Rectal smooth muscle tissue (tissue), 1 donor: ENCODE measurements at regions not wholly inside any gene's neighbourhood (a gene's known extent, or its start where the extent isn't known, plus 50 kb on each side); places are given as distances from the start of the nearest gene placed in this dataset.

ENCODE experiments used
- H3K27ac ChIP-seq: one replicate; pipeline ENCODE4 v1.7.0; 2013; ENCODE audit warnings: low read depth, low read length, inconsistent platforms
- H3K27me3 ChIP-seq: one replicate; pipeline ENCODE4 v1.7.0; 2013; ENCODE audit warnings: low read length; ENCODE audit not compliant: control insufficient read depth, insufficient read depth
- H3K36me3 ChIP-seq: one replicate; pipeline ENCODE4 v1.7.0; 2013; ENCODE audit warnings: low read length; ENCODE audit not compliant: control insufficient read depth, insufficient read depth
- H3K4me1 ChIP-seq: one replicate; pipeline ENCODE4 v1.7.0; 2013; ENCODE audit warnings: low read length; ENCODE audit not compliant: control insufficient read depth, insufficient read depth
- H3K4me3 ChIP-seq: one replicate; pipeline ENCODE4 v1.7.0; 2013; ENCODE audit warnings: low read length
- H3K9ac ChIP-seq: one replicate; pipeline ENCODE4 v1.7.0; 2013; ENCODE audit warnings: low read length

DNA sequence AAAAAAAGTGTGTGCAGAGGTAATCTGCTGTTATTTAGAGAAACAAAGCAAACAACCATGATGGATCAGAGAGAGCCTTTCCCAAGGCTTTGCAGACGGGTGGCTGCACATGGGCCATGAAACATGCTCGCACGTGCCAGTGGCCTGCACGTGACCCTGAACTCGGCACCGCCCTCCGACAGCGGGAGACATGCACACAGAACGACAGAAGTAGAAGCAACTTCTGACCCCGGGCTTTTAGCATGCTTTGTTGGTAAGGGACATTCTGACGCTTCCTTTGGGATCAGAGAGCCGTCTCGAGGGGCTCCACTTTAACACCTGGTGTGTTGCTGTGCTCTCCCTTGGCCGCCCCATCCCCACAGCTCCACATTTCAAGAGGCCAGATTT lies 112.5 kb downstream of the KCNF1 start:
- no peaks in the 10 kb centered on the region for H3K4me1 ChIP-seq
- no peak overlapping the region for H3K4me3 ChIP-seq
- H3K27ac ChIP-seq, result no peak overlapping the region

DNA sequence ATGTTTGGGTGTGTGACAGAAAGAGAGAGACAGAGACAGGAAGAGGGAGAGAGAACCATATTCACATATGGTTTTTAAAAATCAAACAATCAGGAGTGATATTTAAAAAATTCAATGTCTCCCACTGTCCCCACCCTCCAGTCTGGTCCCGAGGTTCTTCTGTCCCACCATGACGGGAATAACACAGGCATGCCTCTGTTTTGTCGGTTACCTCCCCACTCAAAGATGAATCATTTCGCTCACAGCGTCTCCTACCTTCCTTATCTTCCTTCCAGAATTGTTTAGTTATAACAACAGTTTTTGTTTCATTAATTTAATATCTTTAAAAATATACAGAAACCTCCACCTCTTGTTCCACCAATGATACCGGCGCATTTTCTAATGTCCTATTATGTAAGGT lies 113.0 kb downstream of the KCNF1 start:
- Histone ChIP-seq H3K27ac (no peak overlapping the region), H3K4me1 (no peaks in the 10 kb centered on the region), H3K27me3 (peaks cover 1% of the 10 kb centered on the region), H3K9ac (no peak overlapping the region), H3K36me3 (no peaks in the 10 kb centered on the region), H3K4me3 (no peak overlapping the region)

More for the DNA sequence above, 112.5 kb downstream of the KCNF1 start:
- H3K27me3 ChIP-seq, result peaks cover 3% of the 10 kb centered on the region
- no peaks in the 10 kb centered on the region for H3K36me3 ChIP-seq
- no peak overlapping the region for H3K9ac ChIP-seq

DNA sequence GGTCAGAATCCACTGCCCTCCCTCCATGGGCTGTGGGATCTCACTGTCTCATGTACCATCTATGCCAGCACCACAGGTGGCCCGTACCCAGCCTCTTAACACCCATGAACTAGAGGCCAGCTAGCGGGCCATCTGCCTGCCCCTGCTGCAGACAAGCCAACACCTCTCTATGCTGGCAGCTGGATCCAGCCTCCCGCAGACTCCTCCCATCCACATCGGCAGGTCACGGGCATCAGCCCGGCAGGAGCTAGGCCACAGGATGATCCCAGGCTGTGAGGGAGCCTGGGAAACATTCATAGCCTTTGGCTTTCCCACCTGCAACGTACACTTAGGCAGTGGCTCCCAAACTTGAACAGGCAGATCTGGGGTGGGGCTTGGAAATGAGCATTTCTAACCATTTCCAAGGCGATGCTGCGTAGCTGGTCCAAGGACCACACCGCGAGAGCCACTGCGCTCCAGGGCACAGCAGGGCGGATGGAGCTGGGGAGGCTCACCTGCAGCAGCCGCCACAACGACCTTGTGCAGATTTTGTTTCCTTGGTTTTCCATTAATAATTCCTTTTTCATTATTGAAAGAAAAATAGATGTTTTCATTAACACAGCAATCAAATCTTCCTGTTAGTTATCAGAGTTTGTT lies 114.7 kb downstream of the KCNF1 start:
- H3K4me3 ChIP-seq, result no peak overlapping the region
- no peak overlapping the region for H3K27ac ChIP-seq
- H3K27me3 ChIP-seq, result no peaks in the 10 kb centered on the region
- H3K9ac ChIP-seq, result no peak overlapping the region
- H3K4me1 ChIP-seq, result no peaks in the 10 kb centered on the region
- no peaks in the 10 kb centered on the region for H3K36me3 ChIP-seq

DNA sequence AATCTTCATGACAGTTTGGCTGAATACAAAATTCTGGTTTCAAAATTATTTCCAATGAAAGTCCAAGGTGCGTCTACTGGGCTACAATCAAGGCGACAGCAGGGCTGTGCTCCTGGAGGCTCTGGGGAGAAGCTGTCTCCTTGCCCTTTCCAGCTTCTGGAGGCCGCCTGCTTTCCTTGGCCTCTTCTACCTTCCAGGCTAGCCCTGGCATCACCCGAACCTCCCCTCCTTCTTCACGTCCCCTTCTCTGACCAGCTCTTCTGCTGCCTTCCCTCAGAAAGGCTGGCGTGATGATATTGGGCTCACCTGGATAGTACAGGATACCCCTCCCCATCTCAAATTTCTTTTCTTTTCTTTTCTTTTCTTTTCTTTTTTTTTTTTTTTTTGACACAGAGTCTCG lies 115.5 kb downstream of the KCNF1 start:
- Histone ChIP-seq H3K9ac (no peak overlapping the region), H3K27ac (no peak overlapping the region), H3K36me3 (no peaks in the 10 kb centered on the region), H3K4me1 (no peaks in the 10 kb centered on the region), H3K4me3 (no peak overlapping the region), H3K27me3 (no peaks in the 10 kb centered on the region)

DNA sequence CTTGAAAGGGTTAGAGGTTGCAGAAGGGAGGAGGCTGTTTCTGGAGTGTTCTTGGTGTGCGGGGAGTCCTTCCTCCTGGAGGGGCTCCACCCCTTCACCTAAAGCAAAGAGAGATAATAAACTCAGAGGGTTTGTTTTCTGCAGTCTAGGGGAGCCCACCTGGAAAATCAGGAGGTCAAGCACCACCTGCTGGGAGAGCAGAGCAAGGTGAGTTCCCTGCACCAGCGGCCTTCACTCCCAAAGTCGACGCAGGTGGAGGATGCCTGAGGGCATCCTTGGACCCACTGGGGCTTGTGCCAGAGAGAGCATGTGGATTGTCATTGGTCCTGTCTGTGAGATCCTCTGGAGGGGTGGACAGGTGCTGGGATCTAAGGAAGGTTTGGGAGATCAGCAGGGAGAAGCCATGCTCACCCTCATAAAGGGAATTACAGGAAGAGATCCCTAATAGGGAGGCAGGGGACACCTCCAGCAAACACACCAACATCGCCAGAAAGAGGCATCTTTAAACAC lies 116.7 kb downstream of the KCNF1 start:
- Histone ChIP-seq H3K4me3 (no peak overlapping the region), H3K27ac (no peak overlapping the region), H3K27me3 (no peaks in the 10 kb centered on the region), H3K4me1 (no peaks in the 10 kb centered on the region), H3K9ac (no peak overlapping the region), H3K36me3 (no peaks in the 10 kb centered on the region)

DNA sequence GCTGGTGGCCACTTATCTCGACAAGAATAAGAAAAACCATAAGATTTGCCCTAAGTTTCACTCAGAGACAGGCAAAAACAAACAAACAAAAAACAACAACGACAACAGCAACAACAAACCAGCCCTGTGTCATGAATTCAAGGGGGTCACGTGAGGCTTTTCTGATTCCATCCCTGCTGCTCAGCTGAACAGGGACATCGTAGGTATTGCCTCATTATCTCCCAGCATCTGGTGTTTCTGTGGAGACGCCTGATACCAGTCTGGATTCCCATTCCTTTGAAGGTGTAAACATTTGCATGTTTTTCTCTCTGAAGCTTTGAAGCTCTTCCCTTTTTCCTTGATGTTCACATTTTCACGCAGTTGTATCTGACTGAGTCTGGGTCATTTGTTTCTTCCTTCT lies 117.4 kb downstream of the KCNF1 start:
- no peaks in the 10 kb centered on the region for H3K36me3 ChIP-seq
- no peaks in the 10 kb centered on the region for H3K4me1 ChIP-seq

DNA sequence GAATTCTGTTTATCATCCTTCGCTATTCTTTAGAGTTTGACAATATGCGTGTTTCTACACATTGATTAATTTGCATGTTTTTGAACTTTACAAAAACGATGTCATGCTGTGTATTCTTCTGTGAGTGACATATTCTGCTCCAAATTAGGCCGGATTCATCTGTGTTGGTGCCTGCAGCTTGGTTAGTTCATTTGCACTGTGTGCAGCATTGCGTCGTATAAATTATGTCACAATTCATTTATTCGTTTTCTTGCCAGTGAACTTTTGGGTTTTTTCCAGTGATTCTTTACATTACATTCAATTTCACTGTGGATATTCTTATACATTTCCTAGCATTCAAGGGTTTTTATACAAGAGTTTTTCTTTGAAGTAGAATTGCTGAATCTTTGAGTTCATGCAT lies 118.3 kb downstream of the KCNF1 start:
- H3K27ac ChIP-seq, result no peak overlapping the region
- no peak overlapping the region for H3K9ac ChIP-seq
- no peaks in the 10 kb centered on the region for H3K36me3 ChIP-seq
- no peaks in the 10 kb centered on the region for H3K27me3 ChIP-seq
- H3K4me1 ChIP-seq, result no peaks in the 10 kb centered on the region
- no peak overlapping the region for H3K4me3 ChIP-seq

More for the DNA sequence above, 117.4 kb downstream of the KCNF1 start:
- Histone ChIP-seq H3K9ac (no peak overlapping the region), H3K27ac (no peak overlapping the region), H3K4me3 (no peak overlapping the region), H3K27me3 (no peaks in the 10 kb centered on the region)

DNA sequence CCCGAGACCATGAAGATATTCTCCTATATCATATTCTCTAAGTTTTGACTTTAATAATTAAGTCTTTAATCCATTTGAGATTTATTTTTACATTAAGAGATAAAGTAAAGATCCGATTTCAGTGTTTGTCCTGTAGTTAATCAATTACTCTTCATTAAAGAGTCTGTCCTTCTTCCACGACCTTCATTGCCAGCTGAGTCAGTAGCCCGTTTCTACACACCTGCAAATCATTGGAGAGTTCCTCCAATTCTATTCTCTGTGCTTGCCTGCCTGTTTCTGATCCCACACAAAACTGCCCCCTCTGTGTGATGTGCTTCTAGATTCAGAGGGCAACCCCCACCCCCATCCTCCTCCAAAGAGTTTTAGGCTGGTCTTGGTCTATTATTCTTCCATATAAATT lies 119.2 kb downstream of the KCNF1 start:
- Histone ChIP-seq H3K36me3 (no peaks in the 10 kb centered on the region), H3K4me3 (no peak overlapping the region), H3K27me3 (no peaks in the 10 kb centered on the region), H3K27ac (no peak overlapping the region), H3K4me1 (no peaks in the 10 kb centered on the region), H3K9ac (no peak overlapping the region)

DNA sequence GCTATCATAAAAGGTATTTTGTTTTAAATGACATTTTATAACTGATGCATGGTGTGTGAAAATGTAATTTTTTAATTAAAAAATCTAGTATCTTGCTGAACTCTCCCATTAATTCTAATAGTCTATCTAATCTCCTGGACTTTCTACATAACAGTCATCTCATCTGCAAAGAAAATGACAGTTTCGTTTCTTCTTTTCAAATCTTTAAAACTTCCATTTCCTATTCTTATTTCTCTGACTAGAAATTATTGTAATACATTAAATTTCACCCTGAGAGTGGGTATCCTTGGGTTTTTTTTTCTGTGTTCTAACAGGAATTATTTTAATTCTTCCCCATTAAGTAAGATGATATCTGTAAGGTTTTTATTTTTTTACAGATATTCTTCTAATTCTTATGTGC lies 120.1 kb downstream of the KCNF1 start:
- Histone ChIP-seq H3K36me3 (no peaks in the 10 kb centered on the region), H3K27me3 (no peaks in the 10 kb centered on the region), H3K4me1 (no peaks in the 10 kb centered on the region), H3K27ac (no peak overlapping the region), H3K9ac (no peak overlapping the region), H3K4me3 (no peak overlapping the region)

DNA sequence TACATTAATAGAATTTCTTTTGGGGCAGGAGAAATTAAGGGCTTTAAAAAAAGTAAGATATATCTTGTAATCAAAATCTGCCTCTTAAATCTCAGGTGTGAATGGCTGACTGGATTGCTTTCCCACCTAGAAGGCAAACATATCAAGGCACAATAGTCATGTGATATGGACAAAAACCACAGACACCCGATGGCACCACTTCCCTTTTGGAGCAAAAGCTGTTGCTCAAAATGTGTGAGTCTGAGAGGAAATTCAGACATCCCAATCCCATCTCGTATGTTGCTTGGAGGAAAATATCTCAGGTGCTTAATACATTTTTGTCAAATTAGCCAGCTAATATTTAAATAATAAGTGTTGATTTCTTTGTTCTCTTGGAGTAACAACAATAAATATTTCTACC lies 120.7 kb downstream of the KCNF1 start:
- H3K27me3 ChIP-seq, result no peaks in the 10 kb centered on the region
- no peaks in the 10 kb centered on the region for H3K4me1 ChIP-seq
- no peak overlapping the region for H3K4me3 ChIP-seq
- H3K27ac ChIP-seq, result no peak overlapping the region
- H3K36me3 ChIP-seq, result no peaks in the 10 kb centered on the region
- H3K9ac ChIP-seq, result no peak overlapping the region

DNA sequence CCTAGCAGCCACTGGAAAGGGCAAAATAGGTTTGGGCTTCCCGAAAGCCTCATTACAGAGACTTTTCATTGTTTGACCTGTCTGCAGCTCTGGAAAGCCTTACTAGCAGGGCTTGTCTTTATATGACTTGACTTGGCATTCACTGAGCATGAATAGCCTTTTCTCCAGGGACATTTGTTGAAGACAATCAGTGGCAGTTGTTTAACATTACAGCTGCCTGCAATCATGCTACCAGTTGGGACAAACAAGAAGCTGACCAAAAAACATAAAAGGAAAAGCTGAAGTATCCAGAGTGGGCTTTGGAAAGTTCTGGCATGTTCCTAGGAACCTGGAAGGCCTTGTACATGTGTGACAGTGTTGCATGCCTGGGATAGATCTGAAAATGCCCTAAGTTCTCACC lies 121.4 kb downstream of the KCNF1 start:
- Histone ChIP-seq H3K36me3 (no peaks in the 10 kb centered on the region), H3K9ac (no peak overlapping the region), H3K27ac (no peak overlapping the region), H3K4me1 (no peaks in the 10 kb centered on the region), H3K27me3 (no peaks in the 10 kb centered on the region), H3K4me3 (no peak overlapping the region)

DNA sequence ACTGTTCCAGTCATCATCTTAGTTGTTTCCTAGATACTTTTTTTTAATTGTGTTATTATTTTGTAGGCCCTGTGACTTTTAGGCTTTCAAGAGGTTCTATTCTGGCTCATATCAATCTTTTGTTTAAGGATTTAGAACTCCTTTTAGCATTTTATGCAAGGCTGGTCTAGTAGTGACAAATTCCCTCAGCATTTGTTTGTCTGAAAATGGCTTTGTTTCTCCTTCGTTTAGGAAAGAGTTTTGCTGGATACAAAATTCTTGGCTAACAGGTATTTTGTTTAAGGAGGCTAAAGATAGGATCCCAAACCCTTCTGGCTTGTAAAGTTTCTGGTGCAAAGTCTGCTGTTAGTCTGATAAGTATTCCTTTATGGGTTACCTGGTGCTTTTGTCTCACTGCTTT lies 116.6 kb upstream of the SLC66A3 start:
- Histone ChIP-seq H3K4me1 (no peaks in the 10 kb centered on the region), H3K36me3 (no peaks in the 10 kb centered on the region), H3K9ac (no peak overlapping the region), H3K27ac (no peak overlapping the region), H3K4me3 (no peak overlapping the region), H3K27me3 (no peaks in the 10 kb centered on the region)

DNA sequence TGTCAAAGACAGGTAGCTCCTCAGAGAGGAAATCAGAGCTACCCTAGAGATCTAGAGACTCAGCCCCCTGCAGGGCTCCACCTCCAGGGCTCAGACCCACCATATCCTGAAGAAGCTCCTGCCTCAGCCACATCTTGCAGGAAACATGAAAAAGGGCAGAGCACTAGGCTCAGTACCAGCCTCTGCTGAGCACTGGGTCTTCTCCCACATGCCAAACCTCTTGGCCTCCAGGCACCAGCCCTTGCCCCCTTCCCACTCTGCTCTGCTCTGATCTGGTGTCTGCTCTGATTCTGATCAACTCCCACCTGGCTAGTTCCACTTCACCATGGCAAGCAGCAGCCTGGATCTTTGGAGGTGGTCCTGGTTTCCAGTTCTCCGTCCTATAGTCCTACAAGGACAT lies 114.3 kb upstream of the SLC66A3 start:
- no peaks in the 10 kb centered on the region for H3K36me3 ChIP-seq
- H3K4me1 ChIP-seq, result no peaks in the 10 kb centered on the region
- no peak overlapping the region for H3K9ac ChIP-seq
- no peak overlapping the region for H3K27ac ChIP-seq
- no peaks in the 10 kb centered on the region for H3K27me3 ChIP-seq
- H3K4me3 ChIP-seq, result no peak overlapping the region
